H1 (cell line): ENCODE measurements at regions not wholly inside any gene's neighbourhood (a gene's known extent, or its start where the extent isn't known, plus 50 kb on each side); places are given as distances from the start of the nearest gene placed in this dataset.

Source experiments
- HDAC6 ChIP-seq: IDR thresholded peaks from one replicate; pipeline ENCODE4 v1.7.1; 2012; ENCODE audit warnings: low read depth, mild to moderate bottlenecking, inconsistent platforms, low read length, moderate library complexity
- KDM1A ChIP-seq: fragments of 200-600, 300-600 bp; sonication (generic); IDR thresholded peaks from 2 replicates; pipeline ENCODE4 v1.7.1; 2016; ENCODE audit warnings: mild to moderate bottlenecking, low read length, borderline replicate concordance
- NRF1 ChIP-seq: IDR thresholded peaks from 2 replicates; pipeline ENCODE4 v1.6.1; 2011; ENCODE audit warnings: mild to moderate bottlenecking, low read depth, low read length, improper control_type of control experiment

- no peak for TF ChIP-seq KDM1A
- TF ChIP-seq NRF1: no peak
- TF ChIP-seq HDAC6: no peak
Observed at GRCh38 chr10:120394446-120394845, 62.6 kb upstream of the PLPP4 start (continued).
